Transverse colon (tissue), 4 donors: ENCODE measurements at regions not wholly inside any gene's neighbourhood (a gene's known extent, or its start where the extent isn't known, plus 50 kb on each side); places are given as distances from the start of the nearest gene placed in this dataset.

Experiments
- DNase-seq: peaks from one replicate; pipeline ENCODE4 v3.0.0-alpha.2; 2019
- H3K27ac ChIP-seq, 4 donors: fragments of 200-600 bp; sonication (generic); 2 replicates each; pipeline ENCODE4 v1.5.1; 2016 to 2018; ENCODE audit warnings: inconsistent platforms in 4 of 4
- H3K27me3 ChIP-seq: fragments of 200-600 bp; sonication (generic); 2 replicates; pipeline ENCODE4 v1.5.1; 2017; ENCODE audit warnings: inconsistent platforms
- H3K36me3 ChIP-seq, 4 donors: fragments of 200-600 bp; sonication (generic); 2 replicates each; pipeline ENCODE4 v1.5.1; 2017 to 2019; ENCODE audit warnings: inconsistent platforms in 4 of 4
- H3K4me1 ChIP-seq, 4 donors: fragments of 200-600 bp; sonication (generic); 2 replicates each; pipeline ENCODE4 v1.5.1; 2017 to 2020; ENCODE audit warnings: inconsistent platforms in 4 of 4
- H3K4me3 ChIP-seq, 4 donors: fragments of 200-600 bp; sonication (generic); 1 replicate in 1 of 4; 2 replicates in 3 of 4; pipeline versions ENCODE4 v1.5.1 to v1.6.1; 2017 to 2019; ENCODE audit warnings: inconsistent platforms in 4 of 4
- H3K9me3 ChIP-seq, 2 donors: fragments of 200-600 bp; sonication (generic); 2 replicates each; pipeline ENCODE4 v1.5.1; 2017 to 2019; ENCODE audit warnings: inconsistent platforms in 2 of 2
- EP300 ChIP-seq: sonication (generic); formaldehyde crosslinking; IDR thresholded peaks from one replicate; pipeline ENCODE4 v1.6.1; 2017; ENCODE audit warnings: antibody characterized with exemption, low read depth
- POLR2A ChIP-seq: fragments of 450-650 bp; IDR thresholded peaks from one replicate; pipeline ENCODE4 v1.6.1; 2016; ENCODE audit warnings: antibody characterized with exemption, mild to moderate bottlenecking, moderate library complexity
- POLR2AphosphoS5 ChIP-seq, 3 donors: sonication (generic); formaldehyde crosslinking; IDR thresholded peaks; one replicate each; pipeline ENCODE4 v1.6.1; 2016; ENCODE audit warnings: antibody characterized with exemption in 3 of 3
- WGBS, 2 donors: methylation state at CpG; one replicate each; pipeline ENCODE4 v1.1.5; 2018; ENCODE audit warnings: low coverage in 1 of 2; 5-methylcytosine and 5-hydroxymethylcytosine counted together
- in situ Hi-C, 4 donors: fragments of 200-750 bp; cut with MboI; loops; one replicate each; pipeline versions ENCODE4 v1.15.0 to v1.15.1; 2017; ENCODE audit warnings: low sequenced_read_pairs in 3 of 4, low pct_ligation_motif_present in 1 of 4, low pct_unique_long_range_greater_than_20kb in 1 of 4
- intact Hi-C: fragments of 100-400 bp; cut with DNase I; formaldehyde crosslinking; loops from one replicate; pipeline ENCODE4 v1.15.1; 2023; ENCODE audit warnings: low total_unique reads
- TF ChIP-seq, protein P1 (sequence below), 5 experiments: fragments of 200-600 bp in 3 of 5; fragments of 450-650 bp in 2 of 5; sonication (generic) in 3 of 5; IDR thresholded peaks; 1 replicate in 2 of 5; 2 replicates in 3 of 5; pipeline ENCODE4 v1.5.1; 2016 to 2017; ENCODE audit warnings: antibody characterized with exemption in 5 of 5, inconsistent platforms in 3 of 5, mild to moderate bottlenecking in 2 of 5, moderate library complexity in 1 of 5

- no peaks in the 10 kb centered on the region for H3K4me1 ChIP-seq
- H3K36me3 ChIP-seq = no peaks in the 10 kb centered on the region
- H3K27me3 ChIP-seq = no peaks in the 10 kb centered on the region
- WGBS, 2 donors = 11 to 23% methylated on average over 2 of the region's 2 CpGs
- TF ChIP-seq, protein P1, sequence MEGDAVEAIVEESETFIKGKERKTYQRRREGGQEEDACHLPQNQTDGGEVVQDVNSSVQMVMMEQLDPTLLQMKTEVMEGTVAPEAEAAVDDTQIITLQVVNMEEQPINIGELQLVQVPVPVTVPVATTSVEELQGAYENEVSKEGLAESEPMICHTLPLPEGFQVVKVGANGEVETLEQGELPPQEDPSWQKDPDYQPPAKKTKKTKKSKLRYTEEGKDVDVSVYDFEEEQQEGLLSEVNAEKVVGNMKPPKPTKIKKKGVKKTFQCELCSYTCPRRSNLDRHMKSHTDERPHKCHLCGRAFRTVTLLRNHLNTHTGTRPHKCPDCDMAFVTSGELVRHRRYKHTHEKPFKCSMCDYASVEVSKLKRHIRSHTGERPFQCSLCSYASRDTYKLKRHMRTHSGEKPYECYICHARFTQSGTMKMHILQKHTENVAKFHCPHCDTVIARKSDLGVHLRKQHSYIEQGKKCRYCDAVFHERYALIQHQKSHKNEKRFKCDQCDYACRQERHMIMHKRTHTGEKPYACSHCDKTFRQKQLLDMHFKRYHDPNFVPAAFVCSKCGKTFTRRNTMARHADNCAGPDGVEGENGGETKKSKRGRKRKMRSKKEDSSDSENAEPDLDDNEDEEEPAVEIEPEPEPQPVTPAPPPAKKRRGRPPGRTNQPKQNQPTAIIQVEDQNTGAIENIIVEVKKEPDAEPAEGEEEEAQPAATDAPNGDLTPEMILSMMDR (IDR thresholded peaks at IDR 0.05) = no peak
- no peak for TF ChIP-seq POLR2A
- no peak for TF ChIP-seq EP300
- no peak for TF ChIP-seq POLR2AphosphoS5 (IDR thresholded peaks at IDR 0.05)
- intact Hi-C loops (no loop called here), in situ Hi-C loops (no loop called here)
- H3K27ac ChIP-seq = no peak overlapping the region
- no peak overlapping the region for H3K4me3 ChIP-seq
- no peak for DNase-seq
- no peaks in the 10 kb centered on the region for H3K9me3 ChIP-seq
Observed at GRCh38 chr4:177204126-177204525, 105.5 kb upstream of the NEIL3 start.

- no peak overlapping the region for H3K27ac ChIP-seq
- no peaks in the 10 kb centered on the region for H3K27me3 ChIP-seq
- in situ Hi-C loops (no loop called here), intact Hi-C loops (no loop called here)
- no peak overlapping the region for H3K4me3 ChIP-seq
- no peaks in the 10 kb centered on the region for H3K36me3 ChIP-seq
- no peak for TF ChIP-seq POLR2AphosphoS5 (IDR thresholded peaks at IDR 0.05)
- 85% methylated on average over 5 of the region's 5 CpGs; no CpG with 5 or more reads in 1 of the 2 donors for WGBS, 2 donors
- no peak for DNase-seq
- H3K9me3 ChIP-seq = no peaks in the 10 kb centered on the region
- H3K4me1 ChIP-seq = no peaks in the 10 kb centered on the region
Observed at GRCh38 chr4:177214935-177215334, 94.7 kb upstream of the NEIL3 start.

DNA sequence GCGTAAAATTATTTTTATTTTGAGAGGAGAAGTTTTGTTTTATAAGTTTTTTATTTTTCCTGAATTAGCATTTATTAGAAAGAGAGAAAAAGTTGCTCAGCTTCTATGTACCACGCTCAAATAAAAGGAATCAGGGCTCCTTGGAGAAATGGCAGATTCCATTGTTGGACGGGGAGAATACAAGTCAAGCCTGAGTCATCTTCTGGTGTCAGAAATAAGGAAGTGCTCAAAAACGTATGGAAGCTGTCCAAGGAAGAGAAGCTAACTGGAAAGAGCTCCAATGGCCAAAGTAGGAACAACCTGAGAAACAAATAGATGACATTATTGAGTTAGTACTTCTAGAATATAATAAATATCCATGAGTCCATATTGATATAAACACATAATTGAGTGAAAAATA, 89.3 kb upstream of the NEIL3 start:
- no peak overlapping the region for H3K27ac ChIP-seq
- H3K4me1 ChIP-seq = no peaks in the 10 kb centered on the region
- intact Hi-C loops (no loop called here), in situ Hi-C loops (no loop called here)
- no peaks in the 10 kb centered on the region for H3K27me3 ChIP-seq
- no peaks in the 10 kb centered on the region for H3K9me3 ChIP-seq
- no peak overlapping the region for H3K4me3 ChIP-seq
- TF ChIP-seq EP300 = no peak
- TF ChIP-seq, protein P1 (IDR thresholded peaks at IDR 0.05) = no peak
- TF ChIP-seq POLR2A = no peak
- TF ChIP-seq POLR2AphosphoS5 (IDR thresholded peaks at IDR 0.05) = no peak
- WGBS, 2 donors = 53 to 65% methylated on average over 4 of the region's 4 CpGs
- H3K36me3 ChIP-seq = no peaks in the 10 kb centered on the region
- DNase-seq = no peak

DNA sequence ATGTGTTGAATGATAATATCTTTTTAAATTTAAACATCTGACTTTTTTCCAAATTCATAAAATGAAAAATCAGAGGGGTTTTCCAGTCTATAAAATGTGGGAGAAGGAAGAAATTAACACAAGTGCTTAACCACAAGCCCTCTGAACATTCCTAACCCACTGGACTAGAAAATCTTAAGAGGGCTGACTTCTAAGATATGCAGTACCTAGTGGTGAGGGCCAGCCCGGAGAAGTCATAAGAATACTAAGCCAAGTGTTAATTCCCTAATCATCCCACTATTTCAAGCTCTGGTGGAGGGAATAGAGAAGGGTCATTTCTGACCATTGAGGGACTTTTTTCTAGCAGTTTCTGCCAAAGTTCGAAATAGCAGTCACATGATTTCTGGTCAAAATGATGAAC, 86.9 kb upstream of the NEIL3 start:
- in situ Hi-C loops = no loop called here
- H3K4me3 ChIP-seq = no peak overlapping the region
- intact Hi-C loops = no loop called here
- no peak overlapping the region for H3K27ac ChIP-seq
- H3K9me3 ChIP-seq = no peaks in the 10 kb centered on the region
- TF ChIP-seq EP300 (no peak), POLR2A (no peak), POLR2AphosphoS5 (IDR thresholded peaks at IDR 0.05) (no peak)
- TF ChIP-seq, protein P1 (IDR thresholded peaks at IDR 0.05) = no peak
- no peak for DNase-seq
- WGBS, 2 donors = 25 to 49% methylated on average over 1 to 2 of the region's 2 CpGs
- no peaks in the 10 kb centered on the region for H3K4me1 ChIP-seq
- no peaks in the 10 kb centered on the region for H3K27me3 ChIP-seq
- no peaks in the 10 kb centered on the region for H3K36me3 ChIP-seq

DNA sequence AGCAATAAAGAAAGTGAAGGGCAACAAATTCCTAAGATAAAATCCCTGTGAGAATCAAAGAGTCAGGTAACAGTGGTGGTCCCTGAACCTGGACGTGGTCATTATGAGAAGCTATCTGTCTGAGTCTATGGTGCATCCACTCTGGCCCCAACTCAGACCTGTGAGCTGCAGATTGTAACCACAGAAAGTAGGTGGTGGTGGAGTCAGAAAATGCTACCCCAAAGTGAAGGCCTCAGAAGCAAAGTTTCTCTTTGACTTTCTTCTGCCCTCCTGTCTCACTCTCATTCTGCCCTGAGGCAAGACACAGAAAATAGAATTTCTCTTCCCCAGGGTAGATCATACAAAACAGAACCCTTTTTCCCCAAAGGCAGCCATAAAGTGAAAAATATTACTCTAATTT, 84.1 kb upstream of the NEIL3 start:
- in situ Hi-C loops (no loop called here), intact Hi-C loops (no loop called here)
- H3K9me3 ChIP-seq = no peaks in the 10 kb centered on the region
- no peaks in the 10 kb centered on the region for H3K4me1 ChIP-seq
- no peak overlapping the region for H3K27ac ChIP-seq
- no peak overlapping the region for H3K4me3 ChIP-seq
- WGBS, 2 donors = 80 to 100% methylated on average over 1 of the region's 1 CpG
- no peaks in the 10 kb centered on the region for H3K36me3 ChIP-seq
- no peaks in the 10 kb centered on the region for H3K27me3 ChIP-seq
- TF ChIP-seq POLR2A = no peak
- no peak for TF ChIP-seq POLR2AphosphoS5 (IDR thresholded peaks at IDR 0.05)
- TF ChIP-seq, protein P1 (IDR thresholded peaks at IDR 0.05) = no peak
- no peak for TF ChIP-seq EP300
- DNase-seq = no peak
